ENCODE measurements at regions not wholly inside any gene's neighbourhood (a gene's known extent, or its start where the extent isn't known, plus 50 kb on each side); places are given as distances from the start of the nearest gene placed in this dataset.

- H3K4me3 Mint-ChIP-seq: no peak overlapping the region
- TF ChIP-seq CTCF (IDR thresholded peaks at IDR 0.05): no peak
- DNase-seq: no peak
These were observed 310.5 kb upstream of the IRX5 start for GRCh38 chr16:54620197-54620596.

GRCh38 chr16:54616610-54617009 is 314.1 kb upstream of the IRX5 start:
- H3K4me3 Mint-ChIP-seq: no peak overlapping the region
- TF ChIP-seq CTCF (IDR thresholded peaks at IDR 0.05): no peak
- H3K27me3 Mint-ChIP-seq (ENCODE audit: insufficient read depth): 0 out of 2 replicates have a peak, but pooled peaks cover 3% of the 10 kb centered on the region
- no peaks in the 10 kb centered on the region for H3K36me3 Mint-ChIP-seq (ENCODE audit: low read depth)
- H3K27ac Mint-ChIP-seq: no peak overlapping the region
- no peaks in the 10 kb centered on the region; the same call in 1 of the 2 replicates for H3K9me3 Mint-ChIP-seq
- no peaks in the 10 kb centered on the region for H3K4me1 Mint-ChIP-seq (ENCODE audit: low read depth)
- no peak for DNase-seq

More at GRCh38 chr16:54620197-54620596, 310.5 kb upstream of the IRX5 start:
- Mint-ChIP-seq H3K27ac (no peak overlapping the region), H3K4me1 (ENCODE audit: low read depth) (no peaks in the 10 kb centered on the region), H3K9me3 (no peaks in the 10 kb centered on the region; the same call in 1 of the 2 replicates), H3K36me3 (ENCODE audit: low read depth) (no peaks in the 10 kb centered on the region), H3K27me3 (ENCODE audit: insufficient read depth) (peaks cover 9% of the 10 kb centered on the region)

GRCh38 chr16:54605536-54606066 is 319.0 kb upstream of the IRX3 start:
- Mint-ChIP-seq H3K4me3 (no peak overlapping the region), H3K36me3 (ENCODE audit: low read depth) (no peaks in the 10 kb centered on the region), H3K27me3 (ENCODE audit: insufficient read depth) (peaks cover 3% of the 10 kb centered on the region), H3K4me1 (ENCODE audit: low read depth) (no peaks in the 10 kb centered on the region), H3K27ac (no peak overlapping the region), H3K9me3 (no peaks in the 10 kb centered on the region)
- no peak for TF ChIP-seq CTCF (IDR thresholded peaks at IDR 0.05)
- no peak for DNase-seq

GRCh38 chr16:54602666-54603065 is 316.1 kb upstream of the IRX3 start:
- Mint-ChIP-seq H3K27me3 (ENCODE audit: insufficient read depth) (peaks cover 3% of the 10 kb centered on the region), H3K9me3 (no peaks in the 10 kb centered on the region), H3K36me3 (ENCODE audit: low read depth) (no peaks in the 10 kb centered on the region), H3K4me3 (no peak overlapping the region), H3K4me1 (ENCODE audit: low read depth) (no peaks in the 10 kb centered on the region), H3K27ac (no peak overlapping the region)
- no peak for DNase-seq
- no peak for TF ChIP-seq CTCF (IDR thresholded peaks at IDR 0.05)

- H3K4me1 Mint-ChIP-seq (ENCODE audit: low read depth): no peaks in the 10 kb centered on the region
- H3K27me3 Mint-ChIP-seq (ENCODE audit: insufficient read depth): peaks cover 16% of the 10 kb centered on the region
- no peak overlapping the region for H3K27ac Mint-ChIP-seq
- H3K36me3 Mint-ChIP-seq (ENCODE audit: low read depth): no peaks in the 10 kb centered on the region
- DNase-seq: no peak
- H3K4me3 Mint-ChIP-seq: no peak overlapping the region
- TF ChIP-seq CTCF (IDR thresholded peaks at IDR 0.05): no peak
- H3K9me3 Mint-ChIP-seq: no peaks in the 10 kb centered on the region
These were observed 310.6 kb upstream of the IRX3 start for GRCh38 chr16:54597222-54597621.

- Mint-ChIP-seq H3K4me1 (ENCODE audit: low read depth) (no peaks in the 10 kb centered on the region), H3K27me3 (ENCODE audit: insufficient read depth) (peaks cover 16% of the 10 kb centered on the region), H3K9me3 (no peaks in the 10 kb centered on the region), H3K27ac (no peak overlapping the region), H3K36me3 (ENCODE audit: low read depth) (no peaks in the 10 kb centered on the region), H3K4me3 (no peak overlapping the region)
- no peak for DNase-seq
- no peak for TF ChIP-seq CTCF (IDR thresholded peaks at IDR 0.05)
These were observed 309.0 kb upstream of the IRX3 start for GRCh38 chr16:54595621-54596020.

Data from HFFc6 (cell line).